ENCODE measurements at regions not wholly inside any gene's neighbourhood (a gene's known extent, or its start where the extent isn't known, plus 50 kb on each side); places are given as distances from the start of the nearest gene placed in this dataset.

GRCh38 chr2:118241128-118241527 is 152.9 kb downstream of the INSIG2 start:
- TF ChIP-seq RAD51 (IDR thresholded peaks at IDR 0.05) (no peak), CTCF (IDR thresholded peaks at IDR 0.05 in 2 of 3, conservative IDR thresholded peaks at IDR 0.05 in 1 of 3; ENCODE audit: control insufficient read depth in 2 of 3, extremely low read depth in 1 of 3, insufficient read depth in 1 of 3, low read depth in 3 of 3, low read length in 3 of 3) (no peak)

Data from GM12878 (cell line).